ENCODE measurements at regions not wholly inside any gene's neighbourhood (a gene's known extent, or its start where the extent isn't known, plus 50 kb on each side); places are given as distances from the start of the nearest gene placed in this dataset.

- no peak for FAIRE-seq
Observed at GRCh38 chr12:89901319-89901718, 192.7 kb upstream of the ATP2B1 start.

GRCh38 chr12:89899651-89900050 is 191.0 kb upstream of the ATP2B1 start:
- no peak for FAIRE-seq

- no peak for FAIRE-seq
Observed at GRCh38 chr12:89895591-89895990, 187.0 kb upstream of the ATP2B1 start.

GRCh38 chr12:89895101-89895500 is 186.5 kb upstream of the ATP2B1 start:
- no peak for FAIRE-seq

- no peak for FAIRE-seq
Observed at GRCh38 chr12:89893972-89894706, 185.5 kb upstream of the ATP2B1 start.

GRCh38 chr12:89892436-89892835 is 183.8 kb upstream of the ATP2B1 start:
- FAIRE-seq: no peak

- no peak for FAIRE-seq
Observed at GRCh38 chr12:89891933-89892332, 183.3 kb upstream of the ATP2B1 start.

GRCh38 chr12:89890161-89890560 is 181.5 kb upstream of the ATP2B1 start:
- FAIRE-seq: no peak

GRCh38 chr12:89889062-89889461 is 180.4 kb upstream of the ATP2B1 start:
- no peak for FAIRE-seq

- FAIRE-seq: no peak
Observed at GRCh38 chr12:89884952-89885351, 176.3 kb upstream of the ATP2B1 start.

GRCh38 chr12:89884416-89884898 is 175.8 kb upstream of the ATP2B1 start:
- FAIRE-seq: peak; percentile 58

- FAIRE-seq: no peak
Observed at GRCh38 chr12:89883630-89884389, 175.2 kb upstream of the ATP2B1 start.

- no peak for FAIRE-seq
Observed at GRCh38 chr12:89882792-89883191, 174.2 kb upstream of the ATP2B1 start.

- FAIRE-seq: no peak
Observed at GRCh38 chr12:89882050-89882449, 173.4 kb upstream of the ATP2B1 start.

- no peak for FAIRE-seq
Observed at GRCh38 chr12:89880690-89881350, 172.2 kb upstream of the ATP2B1 start.

GRCh38 chr12:89879766-89880165 is 171.1 kb upstream of the ATP2B1 start:
- FAIRE-seq: no peak

- no peak for FAIRE-seq
Observed at GRCh38 chr12:89878950-89879349, 170.3 kb upstream of the ATP2B1 start.

GRCh38 chr12:89878327-89878726 is 169.7 kb upstream of the ATP2B1 start:
- FAIRE-seq: no peak

GRCh38 chr12:89877671-89878070 is 169.0 kb upstream of the ATP2B1 start:
- no peak for FAIRE-seq

GRCh38 chr12:89877136-89877535 is 168.5 kb upstream of the ATP2B1 start:
- FAIRE-seq: no peak

GRCh38 chr12:89875809-89876208 is 167.2 kb upstream of the ATP2B1 start:
- FAIRE-seq: no peak

GRCh38 chr12:89875225-89875624 is 166.6 kb upstream of the ATP2B1 start:
- FAIRE-seq: no peak

- no peak for FAIRE-seq
Observed at GRCh38 chr12:89874146-89874545, 165.5 kb upstream of the ATP2B1 start.

GRCh38 chr12:89873745-89874144 is 165.1 kb upstream of the ATP2B1 start:
- no peak for FAIRE-seq
